CD4-positive, alpha-beta T cell treated with Interleukin-4 for 1 hour (primary cell): ENCODE measurements at regions not wholly inside any gene's neighbourhood (a gene's known extent, or its start where the extent isn't known, plus 50 kb on each side); places are given as distances from the start of the nearest gene placed in this dataset.

Experiments
- DNase-seq, 2 donors: peaks; one replicate each; pipeline ENCODE4 v3.0.0-alpha.2; 2020 to 2022

- no peak for DNase-seq
These were observed 199.0 kb downstream of the ATP23 start for GRCh38 chr12:58140395-58140794.

GRCh38 chr12:58142991-58143390 is 201.6 kb downstream of the ATP23 start:
- no peak for DNase-seq

- no peak for DNase-seq
These were observed 202.2 kb downstream of the ATP23 start for GRCh38 chr12:58143498-58143995.

GRCh38 chr12:58148405-58148804 is 207.0 kb downstream of the ATP23 start:
- no peak for DNase-seq

GRCh38 chr12:58148976-58149375 is 207.6 kb downstream of the ATP23 start:
- DNase-seq: no peak

- DNase-seq: no peak
These were observed 213.0 kb downstream of the ATP23 start for GRCh38 chr12:58154359-58154758.

- DNase-seq: no peak
These were observed 215.3 kb downstream of the ATP23 start for GRCh38 chr12:58156697-58157096.

- DNase-seq: no peak
These were observed 218.6 kb downstream of the ATP23 start for GRCh38 chr12:58159941-58160340.

- no peak for DNase-seq
These were observed 220.4 kb downstream of the ATP23 start for GRCh38 chr12:58161773-58162172.

- DNase-seq: no peak
These were observed 221.7 kb downstream of the ATP23 start for GRCh38 chr12:58163021-58163420.

GRCh38 chr12:58166643-58167042 is 225.3 kb downstream of the ATP23 start:
- DNase-seq: no peak

- no peak for DNase-seq
These were observed 226.3 kb downstream of the ATP23 start for GRCh38 chr12:58167622-58168021.

- no peak for DNase-seq
These were observed 228.5 kb downstream of the ATP23 start for GRCh38 chr12:58169826-58170225.

- no peak for DNase-seq
These were observed 230.5 kb downstream of the ATP23 start for GRCh38 chr12:58171914-58172313.

- no peak for DNase-seq
These were observed 231.2 kb downstream of the ATP23 start for GRCh38 chr12:58172433-58173073.

- DNase-seq: no peak
These were observed 232.9 kb downstream of the ATP23 start for GRCh38 chr12:58174316-58174715.

- no peak for DNase-seq
These were observed 235.0 kb downstream of the ATP23 start for GRCh38 chr12:58176296-58176869.

- no peak for DNase-seq
These were observed 236.0 kb downstream of the ATP23 start for GRCh38 chr12:58177366-58177765.

- no peak for DNase-seq
These were observed 242.8 kb downstream of the ATP23 start for GRCh38 chr12:58184212-58184611.

GRCh38 chr12:58186401-58186800 is 245.0 kb downstream of the ATP23 start:
- no peak for DNase-seq

GRCh38 chr12:58186914-58187313 is 245.5 kb downstream of the ATP23 start:
- DNase-seq: no peak

- no peak for DNase-seq
These were observed 247.7 kb downstream of the ATP23 start for GRCh38 chr12:58189030-58189429.

- DNase-seq: no peak
These were observed 248.5 kb downstream of the ATP23 start for GRCh38 chr12:58189893-58190292.

GRCh38 chr12:58190618-58191017 is 249.3 kb downstream of the ATP23 start:
- no peak for DNase-seq

- DNase-seq: no peak
These were observed 255.6 kb downstream of the ATP23 start for GRCh38 chr12:58196971-58197370.
